Left renal pelvis (tissue), 4 donors: ENCODE measurements at regions not wholly inside any gene's neighbourhood (a gene's known extent, or its start where the extent isn't known, plus 50 kb on each side); places are given as distances from the start of the nearest gene placed in this dataset.

Source experiments
- DNase-seq, 4 donors: peaks; one replicate each; pipeline ENCODE4 v3.0.0-alpha.2; 2013; ENCODE audit warnings: low read depth in 4 of 4, low spot score in 3 of 4

- no peak for DNase-seq
These were observed 52.0 kb downstream of the MAGEF1 start for GRCh38 chr3:184659797-184660301.

- no peak for DNase-seq
These were observed 53.5 kb downstream of the MAGEF1 start for GRCh38 chr3:184658223-184658928.

GRCh38 chr3:184656829-184657681 is 54.8 kb downstream of the MAGEF1 start:
- no peak for DNase-seq

GRCh38 chr3:184656458-184656828 is 55.4 kb downstream of the MAGEF1 start:
- no peak for DNase-seq

GRCh38 chr3:184655597-184655996 is 56.3 kb downstream of the MAGEF1 start:
- DNase-seq: no peak

DNA sequence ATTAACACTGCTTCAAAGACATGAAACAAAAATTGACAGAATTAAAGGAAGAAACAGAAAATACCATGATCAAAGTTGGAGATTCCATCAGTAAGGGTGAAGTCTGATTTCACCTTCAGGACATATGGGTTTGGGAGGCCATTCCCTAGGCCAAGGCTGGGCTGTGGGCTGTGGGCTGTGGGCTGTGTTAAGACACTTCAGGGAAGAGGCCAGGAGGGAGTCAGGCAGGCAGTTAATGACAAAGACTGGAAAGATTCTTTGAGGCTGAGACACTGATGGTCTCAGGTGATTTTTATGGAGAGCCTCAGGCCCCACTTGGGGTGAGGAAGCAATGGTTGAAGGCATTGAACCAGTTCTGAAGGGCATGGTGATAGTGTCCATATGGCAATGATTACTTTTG is 57.5 kb downstream of the MAGEF1 start:
- DNase-seq: no peak

GRCh38 chr3:184652465-184652864 is 59.4 kb downstream of the MAGEF1 start:
- no peak for DNase-seq

DNA sequence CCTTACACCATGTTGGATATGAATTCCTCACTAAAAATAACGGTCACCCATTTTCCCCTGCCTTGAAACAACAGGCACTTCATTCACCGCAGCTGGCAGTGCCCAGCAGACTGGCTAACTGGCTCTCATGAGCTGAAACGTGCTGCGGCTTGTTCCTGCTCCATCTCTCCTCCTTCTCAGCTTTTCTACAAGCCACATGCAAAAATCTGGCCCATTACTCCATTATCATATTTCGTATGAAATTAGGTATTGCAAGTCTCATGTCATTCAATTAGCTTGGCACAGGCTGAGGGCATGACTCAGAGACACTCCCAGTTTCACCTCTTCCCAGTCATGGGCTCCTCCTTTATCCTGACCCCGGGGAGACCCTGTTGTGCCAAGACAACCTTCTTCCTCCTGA is 60.0 kb downstream of the MAGEF1 start:
- DNase-seq: no peak

DNA sequence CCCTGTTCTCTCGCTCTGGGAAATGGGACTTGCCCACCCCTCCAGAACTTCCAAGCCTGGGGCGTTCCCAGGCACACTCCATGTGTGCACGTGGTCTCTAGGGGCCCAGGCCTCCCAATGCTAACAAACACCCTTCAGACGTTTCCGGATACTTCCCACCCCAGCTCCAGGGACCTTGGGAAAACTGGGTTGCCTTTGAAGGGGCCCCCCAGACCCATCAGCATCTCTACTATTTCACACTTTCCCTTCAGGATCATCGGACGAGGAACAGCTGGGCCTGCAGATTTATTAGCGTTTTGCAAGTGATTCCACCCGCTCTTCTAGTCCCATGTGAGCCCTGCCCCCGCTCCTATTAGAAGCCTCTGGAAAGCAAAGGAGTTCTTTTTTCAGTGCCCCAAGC is 63.2 kb downstream of the MAGEF1 start:
- peak in 2 of 4 donors; percentile 68 to 71 for DNase-seq

GRCh38 chr3:184647405-184647936 is 64.4 kb downstream of the MAGEF1 start:
- no peak for DNase-seq

DNA sequence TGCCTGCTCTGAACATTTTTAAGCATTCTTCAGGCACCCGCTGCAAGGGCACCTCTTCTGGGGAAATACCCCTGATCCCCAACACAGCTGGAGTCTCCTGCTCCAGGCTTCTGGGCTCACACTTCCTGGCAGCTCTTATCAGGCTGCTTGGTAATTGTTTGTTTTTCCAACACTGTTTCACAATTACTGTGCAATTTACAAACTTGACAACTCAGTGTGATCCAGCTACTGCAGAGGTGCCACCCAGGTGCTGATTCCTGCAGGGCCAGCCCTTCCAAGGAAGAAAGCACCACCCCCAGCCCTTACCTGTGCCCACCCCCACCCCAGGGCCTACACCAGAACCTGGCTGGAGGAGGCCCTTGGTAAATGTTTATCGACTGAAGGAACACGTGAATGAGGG is 66.5 kb downstream of the MAGEF1 start:
- no peak for DNase-seq

- no peak for DNase-seq
These were observed 68.4 kb downstream of the MAGEF1 start for GRCh38 chr3:184643442-184643841.

DNA sequence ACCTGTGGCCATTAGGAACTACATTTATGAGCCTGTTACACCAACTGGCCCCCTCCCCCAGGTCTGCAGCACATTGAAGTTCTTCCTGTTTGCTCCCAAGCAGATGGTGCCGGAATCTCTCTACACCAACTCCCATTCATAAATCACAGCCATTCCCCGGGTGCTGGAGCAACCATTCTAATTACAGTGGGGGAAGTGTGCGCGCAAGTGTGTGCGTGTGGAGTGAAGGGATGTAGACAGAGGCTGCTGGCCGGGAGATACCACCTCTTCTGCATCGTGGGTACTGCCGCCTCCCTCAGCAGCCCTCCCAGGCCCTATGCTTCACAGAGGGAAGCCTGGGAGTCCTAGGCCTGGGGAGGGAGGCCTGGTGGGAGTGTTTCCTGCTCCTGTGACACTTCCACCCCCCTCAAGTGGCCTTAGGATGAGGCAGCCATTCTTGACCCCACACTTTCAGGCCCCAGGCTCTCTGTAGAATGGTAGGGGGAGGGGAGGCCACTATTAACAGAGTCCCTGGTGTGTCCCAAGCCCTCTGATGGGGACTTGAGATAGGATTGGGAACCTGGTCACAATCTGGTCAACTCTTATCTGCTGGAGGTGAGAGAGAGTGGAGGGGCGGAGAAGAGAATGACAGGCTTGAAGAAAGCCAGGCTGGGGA is 69.1 kb downstream of the MAGEF1 start:
- DNase-seq: peak; percentile 58 to 82 (median 72)

GRCh38 chr3:184641430-184641829 is 70.4 kb downstream of the MAGEF1 start:
- no peak for DNase-seq

DNA sequence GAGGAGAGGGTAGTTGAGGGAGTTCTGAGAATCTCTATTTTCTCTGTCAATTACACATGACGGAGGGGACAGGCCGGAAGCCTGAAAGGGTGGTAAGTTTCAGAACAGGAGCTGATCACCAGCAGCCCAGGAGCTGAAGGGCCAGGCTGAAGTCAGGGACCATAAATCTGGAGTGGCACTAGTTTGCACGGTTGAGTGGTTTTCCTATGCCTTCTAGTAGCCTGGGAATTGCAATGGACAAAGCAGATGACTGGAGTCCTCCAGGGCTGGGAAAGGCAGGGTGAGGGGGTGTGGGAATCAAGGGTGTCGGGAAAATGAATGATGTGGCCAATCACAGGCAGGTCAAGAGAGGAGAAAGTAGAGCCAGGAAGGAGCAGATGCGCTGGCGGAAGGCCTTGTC is 72.5 kb downstream of the MAGEF1 start:
- DNase-seq: peak in 3 of 4 donors; percentile 59 to 76 (median 61)

GRCh38 chr3:184637705-184638104 is 74.2 kb downstream of the MAGEF1 start:
- no peak for DNase-seq

DNA sequence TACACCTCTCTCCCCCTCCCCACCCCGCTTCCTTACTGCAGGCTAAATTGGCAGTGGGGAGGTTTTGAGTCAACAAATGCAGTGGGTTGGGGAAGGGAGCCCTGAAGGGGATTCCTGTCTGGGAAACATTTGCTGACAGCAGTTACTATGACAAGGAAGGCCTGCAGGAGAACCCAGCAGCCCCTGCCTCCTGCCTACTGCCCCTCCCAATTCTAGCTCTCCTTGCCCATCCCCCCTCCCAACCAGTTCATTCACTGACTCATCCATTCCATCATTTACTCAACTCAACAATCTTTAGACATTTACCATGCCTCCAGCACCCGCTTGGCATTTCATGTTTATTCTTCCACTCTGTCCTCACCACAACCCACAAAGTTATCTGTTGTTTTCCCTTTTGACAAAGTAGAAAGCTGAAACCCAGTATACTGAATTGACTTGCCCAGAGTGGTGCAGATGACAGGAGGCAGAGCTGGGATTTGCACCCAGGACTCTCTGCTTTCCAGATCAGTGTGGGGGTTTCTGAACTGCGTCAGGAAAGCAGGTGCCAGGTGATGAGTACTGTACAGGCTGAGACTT is 75.0 kb downstream of the MAGEF1 start:
- DNase-seq: no peak

DNA sequence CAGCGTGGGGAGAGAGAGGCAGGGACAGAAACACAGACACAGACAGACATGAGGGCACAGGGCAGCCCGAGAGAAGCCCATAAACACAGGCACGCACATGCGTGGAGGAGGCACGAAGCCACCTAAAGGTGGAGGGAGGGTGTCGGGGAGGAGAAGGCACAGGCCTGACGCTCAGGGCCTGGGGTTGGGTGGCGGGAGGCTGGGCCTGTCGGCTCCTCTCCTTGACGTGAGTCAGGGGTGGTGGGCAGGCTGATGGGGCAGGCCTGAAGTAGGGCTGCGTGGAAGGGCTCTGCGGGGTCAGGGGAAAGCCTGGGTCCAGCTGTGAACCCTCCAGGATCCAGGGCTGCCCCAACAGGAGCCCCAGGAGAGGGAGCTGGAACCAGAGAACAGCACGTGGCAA is 74.2 kb downstream of the EPHB3 start:
- no peak for DNase-seq

DNA sequence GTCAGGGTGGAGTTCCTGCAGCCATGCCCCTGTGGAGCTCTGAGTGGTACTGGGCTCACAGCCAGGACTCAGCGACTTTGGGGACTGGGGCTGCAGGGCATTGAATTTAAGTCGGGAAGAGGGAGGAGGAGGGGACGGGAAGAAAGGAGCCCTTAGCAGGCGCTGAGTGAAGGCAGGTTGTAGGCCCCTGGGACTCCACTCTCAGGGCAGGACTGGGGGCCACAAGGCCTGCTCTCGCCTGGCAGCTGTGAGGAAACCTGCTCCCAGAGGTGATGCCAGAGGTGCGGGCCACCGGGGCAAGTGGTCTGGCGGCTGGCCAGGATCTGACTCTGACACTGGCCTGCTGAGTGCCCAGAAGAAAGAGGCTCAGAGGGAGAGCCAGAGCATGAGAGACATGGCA is 73.5 kb downstream of the EPHB3 start:
- no peak for DNase-seq

- no peak for DNase-seq
These were observed 71.6 kb downstream of the EPHB3 start for GRCh38 chr3:184633237-184633579.
